Fibroblast of skin of left quadriceps (primary cell): ENCODE measurements at regions not wholly inside any gene's neighbourhood (a gene's known extent, or its start where the extent isn't known, plus 50 kb on each side); places are given as distances from the start of the nearest gene placed in this dataset.

ENCODE experiments used
- DNase-seq, 2 experiments: peaks; one replicate each; pipeline ENCODE4 v3.0.0-alpha.2; 2013; ENCODE audit warnings: low read depth in 2 of 2

DNA sequence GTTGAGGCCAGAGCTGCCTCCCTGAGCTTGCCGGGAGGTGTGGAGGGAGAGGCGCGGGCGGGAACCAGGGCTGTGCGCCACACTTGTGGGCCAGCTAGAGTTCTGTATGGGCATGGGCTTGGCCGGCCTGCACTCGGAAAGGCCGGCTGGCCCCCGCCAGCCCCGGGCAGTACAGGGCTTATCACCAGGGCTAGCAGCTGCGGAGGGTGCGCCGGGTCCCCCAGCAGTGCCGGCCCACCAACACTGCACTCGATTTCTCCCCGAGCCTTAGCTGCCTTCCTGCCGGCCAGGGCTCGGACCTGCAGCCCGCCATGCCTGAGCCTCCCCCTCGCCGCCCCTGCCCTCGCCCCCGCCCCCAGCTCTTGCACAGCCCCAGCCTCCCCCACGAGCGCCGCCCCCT, 472.7 kb downstream of the TFAP2A start:
- no peak for DNase-seq

- no peak for DNase-seq
Measured at GRCh38 chr6:9938801-9939200, 476.1 kb downstream of the TFAP2A start.

GRCh38 chr6:9937031-9937763, 477.7 kb downstream of the TFAP2A start:
- DNase-seq = no peak

DNA sequence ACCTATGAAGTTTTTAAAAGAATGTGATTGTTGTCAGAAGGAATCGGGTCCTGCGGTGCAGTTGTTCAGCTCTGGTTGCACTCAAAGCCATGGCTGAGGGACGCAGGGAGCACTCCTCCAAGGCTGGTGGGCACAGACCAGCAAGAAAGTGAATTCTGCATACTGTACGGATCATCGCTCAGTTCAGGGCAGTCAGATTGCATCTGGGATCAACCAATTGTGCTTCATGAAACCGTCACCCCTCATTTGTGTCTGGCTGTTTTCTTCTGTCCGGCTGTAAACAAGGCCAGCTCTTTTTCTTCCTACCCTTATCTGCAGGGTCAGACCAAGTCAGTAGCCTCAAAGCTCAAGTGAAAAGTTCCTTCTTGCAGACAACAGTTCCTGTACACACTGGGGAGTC, 478.3 kb downstream of the TFAP2A start:
- no peak for DNase-seq

GRCh38 chr6:9933677-9934076, 481.2 kb downstream of the TFAP2A start:
- DNase-seq = no peak

DNA sequence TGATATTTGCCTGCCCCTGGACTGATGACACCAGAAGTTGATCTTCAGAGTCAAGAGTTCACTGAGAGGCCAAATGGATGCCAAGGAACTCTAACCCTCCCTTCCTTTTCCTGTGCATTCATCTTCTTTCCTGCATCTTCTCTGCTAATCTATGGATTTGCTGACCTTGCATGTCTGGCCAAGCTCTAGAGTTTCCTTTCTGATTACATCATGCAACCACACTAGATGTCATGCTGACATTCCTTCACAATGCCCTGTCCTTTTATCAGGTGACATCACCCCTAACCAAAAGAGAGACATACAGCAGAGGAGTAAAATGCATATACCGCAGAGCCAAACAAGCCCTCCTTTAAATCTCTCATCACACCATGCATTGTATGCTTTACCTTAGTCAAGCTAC, 487.6 kb downstream of the TFAP2A start:
- DNase-seq = no peak

DNA sequence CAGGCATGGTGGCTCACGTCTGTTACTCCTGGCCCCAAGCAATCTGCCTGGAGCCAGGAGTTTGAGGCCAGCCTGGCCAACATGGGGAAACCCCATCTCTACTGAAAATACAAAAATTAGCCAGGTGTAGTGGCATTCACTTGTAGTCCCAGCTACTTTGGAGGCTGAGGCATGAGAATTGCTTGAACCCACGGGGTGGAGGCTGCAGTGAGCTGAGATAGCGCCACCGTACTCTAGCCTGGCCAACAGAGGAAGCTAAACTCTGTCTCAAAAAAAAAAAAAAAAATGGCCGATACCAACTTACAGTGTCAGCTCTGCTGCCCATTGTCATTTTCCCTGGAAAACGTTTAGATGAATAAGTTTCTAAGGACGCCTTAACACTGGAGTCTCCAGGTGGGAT, 489.9 kb downstream of the TFAP2A start:
- no peak for DNase-seq

GRCh38 chr6:9921366-9921765, 493.5 kb downstream of the TFAP2A start:
- no peak for DNase-seq

DNA sequence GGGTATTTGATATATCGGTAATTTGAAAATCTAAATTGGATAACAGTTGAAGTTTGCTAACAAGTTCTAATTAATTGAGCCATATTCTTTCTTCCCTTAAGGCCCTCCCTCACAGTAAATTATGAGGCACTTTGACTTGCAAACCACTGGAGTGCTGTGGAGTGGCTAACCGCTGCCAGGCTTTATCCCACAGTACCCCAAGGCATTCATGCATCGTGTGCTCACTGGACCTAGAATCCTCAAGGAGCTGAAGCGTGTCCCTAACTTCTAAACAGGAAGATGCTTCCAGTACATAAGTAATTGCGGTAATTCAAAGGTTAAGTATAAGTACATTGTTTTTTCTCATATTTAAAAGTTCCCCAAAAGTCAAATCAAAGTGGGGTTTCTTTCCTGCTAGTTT, 499.9 kb downstream of the TFAP2A start:
- DNase-seq = no peak

DNA sequence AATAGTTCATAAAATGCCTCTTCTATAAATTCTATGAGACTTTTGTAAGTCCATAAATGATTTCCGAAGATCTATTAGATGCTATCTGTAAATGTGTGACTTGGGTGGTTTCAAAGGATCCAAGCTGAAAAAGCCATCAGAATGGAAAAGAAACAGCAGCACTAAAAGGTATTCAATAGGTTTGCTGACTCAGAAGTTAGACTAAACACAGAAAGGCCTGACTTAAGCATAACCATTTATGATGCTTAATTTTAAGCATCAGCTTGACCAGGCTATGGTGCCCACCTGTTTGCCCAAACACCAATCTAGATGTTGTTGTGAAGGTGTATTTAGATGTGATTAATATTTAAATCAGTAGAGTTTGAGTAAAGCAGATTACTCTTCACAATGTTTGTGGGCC, 513.5 kb downstream of the TFAP2A start:
- no peak for DNase-seq

DNA sequence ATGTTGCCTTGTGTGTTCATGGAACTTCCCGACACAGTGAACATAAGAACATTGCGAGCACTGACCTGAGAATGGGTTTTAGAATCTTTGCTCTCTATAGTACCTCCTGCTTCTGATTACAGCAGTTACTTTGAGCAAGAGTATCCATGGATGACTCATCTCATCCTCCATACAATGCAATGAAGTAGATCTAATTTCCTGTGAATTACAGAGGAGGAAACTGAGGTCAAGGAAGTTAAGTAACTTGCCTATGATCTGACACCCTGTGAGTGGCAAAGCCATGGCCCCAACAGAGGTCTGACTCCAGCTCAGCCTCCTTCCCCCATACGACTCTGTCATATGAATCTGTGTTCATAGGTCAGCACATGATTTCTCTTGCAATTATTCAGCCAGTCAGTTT, 518.1 kb downstream of the TFAP2A start:
- DNase-seq = no peak

- no peak for DNase-seq
Measured at GRCh38 chr6:9890893-9891292, 524.0 kb downstream of the TFAP2A start.

- DNase-seq = no peak
Measured at GRCh38 chr6:9890469-9890868, 524.4 kb downstream of the TFAP2A start.

- no peak for DNase-seq
Measured at GRCh38 chr6:9878535-9878934, 536.3 kb downstream of the TFAP2A start.

GRCh38 chr6:9875605-9876353, 539.1 kb downstream of the TFAP2A start:
- DNase-seq = no peak

DNA sequence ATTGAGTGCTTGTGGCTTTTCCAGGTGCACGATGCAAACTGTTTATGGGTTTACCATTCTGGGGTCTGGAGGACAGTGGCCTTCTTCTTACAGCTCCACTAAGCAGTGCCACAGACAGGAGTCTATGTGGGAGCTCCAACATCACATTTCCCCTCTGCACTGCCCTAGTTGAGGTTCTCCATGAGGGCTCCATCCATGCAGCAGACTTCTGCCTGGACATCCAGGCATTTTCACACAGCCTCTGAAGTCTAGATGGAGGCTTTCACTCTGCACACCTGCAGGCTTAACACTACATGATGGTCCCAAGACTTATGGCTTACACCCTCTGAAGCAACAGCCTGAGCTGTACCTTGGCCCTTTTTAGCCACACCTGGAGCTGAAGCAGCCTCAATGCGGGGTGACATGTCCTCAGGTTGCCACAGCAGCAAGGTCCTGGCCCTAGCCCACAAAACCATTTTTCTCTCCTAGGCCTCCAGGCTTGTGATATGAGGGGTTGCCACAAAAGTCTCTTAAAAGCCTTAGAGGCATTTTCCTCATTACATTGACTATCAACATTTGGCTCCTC, 552.2 kb downstream of the TFAP2A start:
- no peak for DNase-seq

DNA sequence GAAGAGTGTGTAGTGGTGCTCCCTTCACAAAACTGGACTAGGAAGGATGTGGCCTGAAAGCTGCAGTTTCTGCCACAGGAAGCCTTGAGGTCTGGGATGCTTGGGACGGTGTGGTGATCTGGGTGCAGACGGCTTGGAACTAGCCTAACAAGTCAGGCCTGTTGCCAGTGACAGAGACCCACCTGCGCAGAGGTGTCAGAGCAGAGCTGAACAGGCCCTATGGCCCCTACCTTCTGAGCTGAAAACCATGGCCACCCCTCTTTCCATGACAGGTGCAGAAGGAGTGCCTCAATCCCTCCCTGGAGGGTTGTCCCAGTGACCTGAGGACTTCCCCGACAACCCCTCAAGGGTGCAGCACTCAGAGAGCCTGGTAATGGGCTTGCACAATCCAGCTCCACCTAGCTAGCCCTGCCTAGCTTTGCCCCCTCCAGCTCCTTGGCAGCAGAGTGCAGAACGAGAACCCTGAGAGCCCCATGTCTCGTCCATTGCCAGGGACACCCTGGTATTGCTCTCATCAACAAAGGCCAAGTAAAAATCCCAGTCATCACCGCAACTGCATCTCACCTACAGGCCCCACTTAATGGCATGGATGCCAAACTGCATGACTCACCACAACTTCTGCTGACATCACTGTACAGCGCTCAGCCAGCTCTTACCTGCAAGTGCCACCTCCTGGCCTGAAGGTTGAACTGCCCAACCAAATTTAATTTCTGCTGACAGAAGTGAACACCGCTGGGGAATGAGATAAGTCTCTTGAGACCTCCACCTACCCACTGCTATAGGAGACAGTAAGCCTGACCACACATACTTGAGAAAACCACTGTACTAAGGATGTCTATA, 563.1 kb downstream of the TFAP2A start:
- no peak for DNase-seq

DNA sequence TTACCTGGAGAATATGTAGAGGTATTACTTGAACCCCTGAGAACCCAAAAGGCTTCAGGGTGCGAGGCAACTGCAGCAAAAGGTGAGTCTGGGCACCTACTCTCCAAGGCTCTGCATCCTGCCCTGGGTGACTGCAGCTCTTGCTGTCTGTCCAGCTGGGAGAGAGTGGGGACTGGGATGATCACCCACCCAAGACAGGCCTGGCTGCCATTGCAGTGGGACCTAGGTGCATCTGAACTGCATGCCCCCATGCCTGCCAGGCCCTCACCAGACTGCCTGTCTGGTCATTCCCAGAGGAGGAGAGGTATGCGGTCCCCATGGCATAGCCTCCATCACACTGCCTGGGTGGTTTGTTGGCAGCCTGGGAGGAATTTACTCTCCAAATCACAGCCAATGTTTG, 563.9 kb downstream of the TFAP2A start:
- DNase-seq = no peak

DNA sequence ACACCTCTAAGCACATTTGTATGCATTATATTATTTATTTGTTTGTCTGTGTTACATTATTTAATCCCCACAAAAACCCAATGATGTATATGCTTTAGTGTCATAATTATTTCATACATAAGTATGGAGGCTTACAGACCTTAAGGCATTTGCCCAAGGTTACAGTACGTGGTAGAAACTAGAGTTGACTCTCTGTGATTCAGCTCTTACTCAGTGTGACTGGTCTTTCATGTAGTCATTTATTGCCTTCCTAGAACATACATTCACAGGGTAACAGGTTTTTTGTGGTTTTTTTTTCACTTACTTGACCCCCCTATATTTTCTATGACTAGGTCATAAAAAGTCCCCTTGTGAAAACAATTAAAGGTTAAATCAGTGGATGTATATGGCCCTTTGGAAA, 566.8 kb downstream of the TFAP2A start:
- no peak for DNase-seq

GRCh38 chr6:9841886-9842725, 572.8 kb downstream of the TFAP2A start:
- DNase-seq = no peak

- no peak for DNase-seq
Measured at GRCh38 chr6:9834233-9834632, 580.6 kb downstream of the TFAP2A start.
